ENCODE measurements at regions not wholly inside any gene's neighbourhood (a gene's known extent, or its start where the extent isn't known, plus 50 kb on each side); places are given as distances from the start of the nearest gene placed in this dataset.

DNA sequence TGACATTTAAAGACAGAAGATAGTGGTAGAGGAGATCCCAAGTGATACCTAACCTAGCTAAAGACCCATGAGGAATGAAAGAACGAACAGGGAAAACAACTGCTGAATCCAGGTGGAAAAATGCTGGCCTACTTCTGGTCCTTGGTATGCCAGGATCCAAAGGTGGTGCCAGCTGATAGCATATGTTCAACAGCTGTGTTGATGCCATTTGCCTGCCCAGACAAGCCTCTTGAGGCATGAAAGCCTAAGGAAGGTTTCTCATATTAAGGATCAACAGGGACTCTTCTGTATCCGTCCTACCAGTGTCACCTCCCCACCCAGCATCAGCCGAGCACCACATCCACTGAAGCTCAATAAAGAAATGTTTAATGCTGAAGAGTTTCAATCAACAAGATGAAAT is 225.7 kb upstream of the DMRT1 start:
- in situ Hi-C loops (cut with MboI; ENCODE audit: low pct_unique_long_range_greater_than_20kb, low sequenced_read_pairs, unreplicated experiment), result loop anchor here (10.0 to 25.0 kb wide), 2 partner anchors 149 to 372 kb away; partner anchors contain the start of gene DMRT3
- DNase-seq (ENCODE audit: low spot score), result no peak
- TF ChIP-seq, protein P1, sequence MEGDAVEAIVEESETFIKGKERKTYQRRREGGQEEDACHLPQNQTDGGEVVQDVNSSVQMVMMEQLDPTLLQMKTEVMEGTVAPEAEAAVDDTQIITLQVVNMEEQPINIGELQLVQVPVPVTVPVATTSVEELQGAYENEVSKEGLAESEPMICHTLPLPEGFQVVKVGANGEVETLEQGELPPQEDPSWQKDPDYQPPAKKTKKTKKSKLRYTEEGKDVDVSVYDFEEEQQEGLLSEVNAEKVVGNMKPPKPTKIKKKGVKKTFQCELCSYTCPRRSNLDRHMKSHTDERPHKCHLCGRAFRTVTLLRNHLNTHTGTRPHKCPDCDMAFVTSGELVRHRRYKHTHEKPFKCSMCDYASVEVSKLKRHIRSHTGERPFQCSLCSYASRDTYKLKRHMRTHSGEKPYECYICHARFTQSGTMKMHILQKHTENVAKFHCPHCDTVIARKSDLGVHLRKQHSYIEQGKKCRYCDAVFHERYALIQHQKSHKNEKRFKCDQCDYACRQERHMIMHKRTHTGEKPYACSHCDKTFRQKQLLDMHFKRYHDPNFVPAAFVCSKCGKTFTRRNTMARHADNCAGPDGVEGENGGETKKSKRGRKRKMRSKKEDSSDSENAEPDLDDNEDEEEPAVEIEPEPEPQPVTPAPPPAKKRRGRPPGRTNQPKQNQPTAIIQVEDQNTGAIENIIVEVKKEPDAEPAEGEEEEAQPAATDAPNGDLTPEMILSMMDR (IDR thresholded peaks at IDR 0.05; ENCODE audit: extremely low read depth, insufficient read depth, missing control alignments), result no peak

DNA sequence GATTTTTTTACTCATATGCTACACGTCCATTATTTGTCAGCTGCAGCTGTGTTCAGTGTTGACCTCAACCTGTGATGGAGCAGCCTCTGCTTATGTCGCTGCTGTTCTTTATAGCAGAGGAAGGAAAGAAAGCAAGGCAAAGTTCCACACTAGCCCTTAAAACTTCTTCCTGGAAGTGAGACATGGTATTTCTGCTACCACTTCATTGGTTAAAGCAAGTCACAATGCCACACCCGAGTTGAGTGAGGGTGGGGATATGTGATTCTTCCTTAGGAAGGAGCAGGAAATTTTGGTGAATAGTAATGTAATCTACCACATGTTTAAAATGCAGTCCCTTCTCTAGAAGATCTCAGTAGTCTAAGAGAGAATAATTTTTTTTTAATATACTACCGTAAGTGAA is 224.8 kb upstream of the DMRT1 start:
- TF ChIP-seq, protein P1 (IDR thresholded peaks at IDR 0.05; ENCODE audit: extremely low read depth, insufficient read depth, missing control alignments), result no peak

DNA sequence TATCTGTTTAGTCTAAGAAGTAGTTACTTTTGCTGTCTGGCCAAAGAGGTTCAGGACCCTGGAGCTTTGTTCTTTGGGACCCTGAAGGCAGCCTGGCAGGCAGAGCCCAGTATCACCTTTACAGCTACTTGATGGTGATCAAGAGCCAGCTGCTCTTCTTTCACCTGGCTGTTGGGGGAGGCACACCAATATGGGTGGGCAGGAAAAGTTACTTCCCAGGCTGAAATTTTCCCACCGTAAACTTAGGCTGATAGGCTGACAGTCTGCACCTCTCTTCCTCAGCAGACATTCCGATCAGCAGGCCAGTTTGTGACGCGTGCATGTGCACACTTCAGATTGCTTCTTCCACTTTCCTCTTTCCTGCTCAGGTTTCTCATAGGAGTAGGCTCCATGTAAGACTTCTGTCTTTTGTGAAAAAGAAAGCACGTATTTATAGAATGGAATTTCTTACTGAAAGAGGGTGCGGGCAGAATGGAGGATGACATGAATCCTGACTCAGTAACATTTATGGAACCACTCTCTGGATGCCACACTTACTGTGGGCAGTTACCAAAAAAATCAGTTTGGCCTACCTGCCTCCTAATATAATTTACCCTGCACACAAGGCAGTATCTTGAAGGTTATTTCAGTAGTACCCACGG is 223.9 kb upstream of the DMRT1 start:
- in situ Hi-C loops (cut with MboI; ENCODE audit: low pct_unique_long_range_greater_than_20kb, low sequenced_read_pairs, unreplicated experiment), result loop anchor here (10.0 to 25.0 kb wide), 2 partner anchors 147 to 370 kb away; partner anchors contain the start of gene DMRT3
- TF ChIP-seq, protein P1 (IDR thresholded peaks at IDR 0.05; ENCODE audit: extremely low read depth, insufficient read depth, missing control alignments), result no peak
- DNase-seq (ENCODE audit: low spot score), result no peak

More for the DNA sequence above, 224.8 kb upstream of the DMRT1 start:
- DNase-seq (ENCODE audit: low spot score), result no peak
- in situ Hi-C loops (cut with MboI; ENCODE audit: low pct_unique_long_range_greater_than_20kb, low sequenced_read_pairs, unreplicated experiment), result loop anchor here (10.0 to 25.0 kb wide), 2 partner anchors 148 to 371 kb away; partner anchors contain the start of gene DMRT3

DNA sequence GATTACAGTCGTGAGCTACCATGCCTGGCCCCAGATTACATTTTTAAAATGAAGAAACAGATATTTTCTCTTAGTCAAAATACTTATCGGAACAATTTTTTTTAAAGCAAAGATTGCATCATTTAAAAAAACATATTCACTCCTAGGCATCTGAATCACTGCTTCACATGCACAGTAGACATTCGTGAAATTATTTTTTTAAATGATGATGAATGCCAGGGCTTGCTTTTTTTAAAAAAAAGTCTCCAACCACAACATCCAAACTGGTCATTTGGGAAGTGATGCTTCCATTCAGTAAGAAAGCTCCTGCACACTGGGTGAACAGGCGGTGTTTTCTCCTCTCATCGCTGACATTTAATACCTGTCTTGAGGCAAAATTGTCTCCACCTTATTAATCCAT is 223.0 kb upstream of the DMRT1 start:
- in situ Hi-C loops (cut with MboI; ENCODE audit: low pct_unique_long_range_greater_than_20kb, low sequenced_read_pairs, unreplicated experiment), result loop anchor here (10.0 to 25.0 kb wide), 2 partner anchors 146 to 369 kb away; partner anchors contain the start of gene DMRT3
- no peak for DNase-seq (ENCODE audit: low spot score)
- TF ChIP-seq, protein P1 (IDR thresholded peaks at IDR 0.05; ENCODE audit: extremely low read depth, insufficient read depth, missing control alignments), result no peak

DNA sequence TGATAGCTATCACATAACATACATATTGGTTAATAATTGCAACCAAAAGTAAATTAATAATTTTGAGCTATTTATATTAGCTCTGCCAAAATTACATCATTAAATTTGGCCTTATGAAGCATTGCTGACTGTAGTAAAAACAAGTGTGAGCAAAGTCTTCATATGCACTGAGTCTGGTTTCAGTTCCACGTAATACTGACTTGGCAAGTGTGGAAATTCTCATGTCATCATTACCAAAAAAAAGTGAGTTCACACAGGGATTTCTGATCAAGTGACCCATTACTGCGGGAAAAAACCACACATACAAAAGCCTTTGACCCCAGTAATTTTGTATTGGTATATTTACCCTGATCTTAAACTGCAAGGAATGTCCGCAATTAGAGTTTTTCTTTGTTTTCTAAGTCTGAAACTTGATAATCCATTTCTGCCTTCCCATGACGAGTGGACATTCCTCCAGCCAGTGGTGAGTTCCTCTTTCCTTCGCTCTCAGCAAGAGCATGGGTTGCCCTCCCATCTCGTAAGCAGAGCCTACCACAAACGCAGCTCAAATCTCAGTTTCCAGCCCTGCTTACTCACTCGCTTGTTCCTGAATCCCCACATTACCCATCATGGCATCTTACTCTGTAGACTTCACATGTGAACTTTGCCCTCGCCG is 220.2 kb upstream of the DMRT1 start:
- TF ChIP-seq, protein P1 (IDR thresholded peaks at IDR 0.05; ENCODE audit: extremely low read depth, insufficient read depth, missing control alignments), result no peak
- in situ Hi-C loops (cut with MboI; ENCODE audit: low pct_unique_long_range_greater_than_20kb, low sequenced_read_pairs, unreplicated experiment), result loop anchor here (25.0 kb wide), 1 partner anchor 366 kb away; the partner anchor contains the start of gene DMRT3
- DNase-seq (ENCODE audit: low spot score), result no peak

DNA sequence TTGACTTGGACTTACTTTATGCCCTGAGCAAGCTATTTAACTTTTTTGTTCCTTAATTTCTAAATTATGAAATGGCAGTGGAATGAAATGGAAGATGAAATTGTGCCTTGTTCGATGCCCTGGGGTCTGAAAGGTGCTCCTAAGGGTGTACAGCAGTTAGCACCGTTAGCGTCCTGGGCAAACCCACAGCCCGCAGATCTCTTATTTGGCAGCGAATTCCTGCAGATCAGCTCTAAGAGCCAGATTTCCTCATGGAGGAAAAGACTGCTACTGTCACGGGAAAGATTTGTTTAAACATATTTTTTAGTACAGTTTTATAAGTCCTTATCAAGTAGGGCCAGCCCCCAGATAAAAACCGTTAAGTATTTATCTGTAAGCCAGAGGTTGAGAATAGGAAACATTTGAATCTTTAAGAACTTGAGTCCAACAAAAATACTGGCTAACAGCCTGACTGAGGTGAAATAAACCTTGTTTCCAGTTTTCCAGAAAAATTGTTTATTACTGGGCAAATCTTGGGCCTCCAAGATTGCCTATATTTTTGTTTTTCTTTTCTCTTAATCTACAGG is 216.5 kb upstream of the DMRT1 start:
- no peak for DNase-seq (ENCODE audit: low spot score)
- TF ChIP-seq, protein P1 (IDR thresholded peaks at IDR 0.05; ENCODE audit: extremely low read depth, insufficient read depth, missing control alignments), result no peak
- in situ Hi-C loops (cut with MboI; ENCODE audit: low pct_unique_long_range_greater_than_20kb, low sequenced_read_pairs, unreplicated experiment), result loop anchor here (25.0 kb wide), 1 partner anchor 362 kb away; the partner anchor contains the start of gene DMRT3
